IMR-90 (cell line): ENCODE measurements at regions not wholly inside any gene's neighbourhood (a gene's known extent, or its start where the extent isn't known, plus 50 kb on each side); places are given as distances from the start of the nearest gene placed in this dataset.

ENCODE experiments used
- ATAC-seq: fragments of 200-7000 bp; cut with Tn5 transposase; 2 replicates; pipeline ENCODE4 v1.9.1; 2020; ENCODE audit warnings: low read depth, mild to moderate bottlenecking, moderate library complexity
- BruUV-seq: library from RNA; stranded (reverse); fragments of 400-500 nt; replicated peaks from 2 replicates; lab custom pipeline; 2021; lab: Mats Ljungman, UMichigan
- CTCF ChIA-PET: fragments of 300-600 bp; formaldehyde crosslinking; extraction: SDS; loops from one replicate; lab custom pipeline; 2021; ENCODE audit warnings: antibody characterized with exemption; lab: Yijun Ruan, JAX
- POLR2A ChIA-PET: fragments of 300-600 bp; sonication (Branson Sonifier 250); formaldehyde crosslinking; loops from one replicate; lab custom pipeline; 2022; ENCODE audit warnings: antibody characterized with exemption; ENCODE audit not compliant: unreplicated experiment; lab: Charles Lee
- DNase-seq: peaks from one replicate; pipeline ENCODE4 v3.0.0; 2013
- H2AFZ ChIP-seq: replicated peaks from 2 replicates; pipeline ENCODE3; 2013; ENCODE audit warnings: low read length, mild to moderate bottlenecking; ENCODE audit not compliant: poor library complexity
- H2AK5ac ChIP-seq: 2 replicates; pipeline ENCODE4 v1.6.1; 2013; ENCODE audit warnings: low read depth, low read length, inconsistent platforms
- H2AK9ac ChIP-seq: replicated peaks from 2 replicates; pipeline ENCODE3; 2013; ENCODE audit warnings: mild to moderate bottlenecking, low read depth, low read length, moderate library complexity; ENCODE audit not compliant: poor library complexity
- H2BK120ac ChIP-seq: 2 replicates; pipeline ENCODE4 v1.6.1; 2013; ENCODE audit warnings: low read depth, low read length, inconsistent platforms
- H2BK15ac ChIP-seq: 3 replicates; pipeline ENCODE4 v1.6.1; 2013; ENCODE audit warnings: low read depth, low read length, inconsistent platforms
- H2BK20ac ChIP-seq: 2 replicates; pipeline ENCODE4 v1.6.1; 2013; ENCODE audit warnings: low read depth, mild to moderate bottlenecking, inconsistent platforms, low read length, moderate library complexity
- H2BK5ac ChIP-seq: 2 replicates; pipeline ENCODE4 v1.6.1; 2013; ENCODE audit warnings: mild to moderate bottlenecking, low read depth, low read length, inconsistent platforms; ENCODE audit not compliant: poor library complexity, severe bottlenecking
- H3K14ac ChIP-seq: replicated peaks from 2 replicates; pipeline ENCODE4 v1.6.1; 2013; ENCODE audit warnings: low read depth, low read length, inconsistent platforms
- H3K18ac ChIP-seq: 2 replicates; pipeline ENCODE4 v1.6.1; 2013; ENCODE audit warnings: low read depth, low read length, control low read depth
- H3K23ac ChIP-seq: 2 replicates; pipeline ENCODE4 v1.6.1; 2013; ENCODE audit warnings: low read depth, low read length, inconsistent platforms
- H3K27ac ChIP-seq: 2 replicates; pipeline ENCODE4 v1.5.1; 2013; ENCODE audit warnings: mild to moderate bottlenecking, control low read depth, low read length; ENCODE audit not compliant: insufficient read depth
- H3K27me3 ChIP-seq: 2 replicates; pipeline ENCODE4 v1.6.1; 2013; ENCODE audit warnings: low read length; ENCODE audit not compliant: control insufficient read depth, insufficient read depth
- H3K36me3 ChIP-seq: 2 replicates; pipeline ENCODE4 v1.6.1; 2013; ENCODE audit warnings: low read length, mixed read lengths; ENCODE audit not compliant: control insufficient read depth, insufficient read depth
- H3K4ac ChIP-seq: 2 replicates; pipeline ENCODE4 v1.6.1; 2013; ENCODE audit warnings: low read depth, low read length, inconsistent platforms
- H3K4me1 ChIP-seq: 2 replicates; pipeline ENCODE4 v1.6.1; 2013; ENCODE audit warnings: low read length, mixed read lengths; ENCODE audit not compliant: control insufficient read depth, insufficient read depth
- H3K4me2 ChIP-seq: 2 replicates; pipeline ENCODE4 v1.6.1; 2013; ENCODE audit warnings: low read depth, mild to moderate bottlenecking, control low read depth, low read length, moderate library complexity
- H3K4me3 ChIP-seq: 2 replicates; pipeline ENCODE4 v1.5.1; 2013; ENCODE audit warnings: low read depth, mild to moderate bottlenecking, control low read depth, low read length, moderate library complexity; ENCODE audit not compliant: insufficient read depth
- H3K56ac ChIP-seq: 2 replicates; pipeline ENCODE4 v1.6.1; 2013; ENCODE audit warnings: low read length, inconsistent platforms; ENCODE audit not compliant: insufficient read depth; ENCODE audit errors: extremely low read depth
- H3K79me1 ChIP-seq, 2 experiments: 2 replicates each; pipeline ENCODE4 v1.6.1; 2013; ENCODE audit warnings: low read length in 2 of 2, inconsistent platforms in 1 of 2, low read depth in 1 of 2
- H3K9ac ChIP-seq: 2 replicates; pipeline ENCODE4 v1.6.1; 2013; ENCODE audit warnings: low read depth, low read length, control low read depth
- H3K9me1 ChIP-seq: 2 replicates; pipeline ENCODE4 v1.6.1; 2013; ENCODE audit warnings: low read length, inconsistent platforms; ENCODE audit not compliant: insufficient read depth
- H3K9me3 ChIP-seq: 2 replicates; pipeline ENCODE4 v1.6.1; 2013; ENCODE audit warnings: low read length; ENCODE audit not compliant: control insufficient read depth, insufficient read depth
- H4K20me1 ChIP-seq: 2 replicates; pipeline ENCODE4 v1.6.1; 2013; ENCODE audit warnings: low read length, inconsistent platforms; ENCODE audit not compliant: insufficient read depth
- H4K5ac ChIP-seq: 2 replicates; pipeline ENCODE4 v1.6.1; 2013; ENCODE audit warnings: mild to moderate bottlenecking, low read depth, low read length, control low read depth
- H4K8ac ChIP-seq, 2 experiments: 2 replicates each; pipeline ENCODE4 v1.6.1; 2013; ENCODE audit warnings: low read depth in 2 of 2, low read length in 2 of 2, control low read depth in 1 of 2, inconsistent platforms in 1 of 2
- H4K91ac ChIP-seq: 2 replicates; pipeline ENCODE4 v1.6.1; 2013; ENCODE audit warnings: low read depth, low read length, inconsistent platforms; ENCODE audit not compliant: insufficient read depth
- CHD1 ChIP-seq: IDR thresholded peaks from 2 replicates; pipeline ENCODE4 v1.6.1; 2012; ENCODE audit warnings: low read depth, low read length, improper control_type of control experiment
- MXI1 ChIP-seq: IDR thresholded peaks from 2 replicates; pipeline ENCODE4 v1.6.1; 2012; ENCODE audit warnings: low read depth, mild to moderate bottlenecking, low read length, moderate library complexity, borderline replicate concordance
- NFE2L2 ChIP-seq: fragments of 150-350 bp; IDR thresholded peaks from 2 replicates; pipeline ENCODE4 v1.6.1; 2016; ENCODE audit warnings: low read depth, mild to moderate bottlenecking, low read length
- RCOR1 ChIP-seq: IDR thresholded peaks from 2 replicates; pipeline ENCODE4 v1.6.1; 2012; ENCODE audit warnings: mild to moderate bottlenecking, low read length, improper control_type of control experiment; ENCODE audit not compliant: insufficient replicate concordance
- RFX5 ChIP-seq: IDR thresholded peaks from 2 replicates; pipeline ENCODE4 v1.8.0; 2012; ENCODE audit warnings: low read depth, mild to moderate bottlenecking, low read length, moderate library complexity
- USF2 ChIP-seq: fragments of 150-350 bp; IDR thresholded peaks from 2 replicates; pipeline ENCODE4 v1.6.1; 2017; ENCODE audit warnings: mild to moderate bottlenecking, antibody characterized with exemption, low read length, low read depth
- WGBS, 2 experiments: methylation state at CpG; one replicate each; pipeline versions ENCODE4 v1.1.5 to v1.1.7; 2013; ENCODE audit warnings: missing lambda C conversion rate in 2 of 2; ENCODE audit not compliant: insufficient read length in 1 of 2; ENCODE audit errors: extremely low coverage in 2 of 2; 5-methylcytosine and 5-hydroxymethylcytosine counted together
- dilution Hi-C: fragments of 300-500 bp; cut with HindIII; formaldehyde crosslinking; loops from one replicate; pipeline ENCODE4 v1.14.3; 2018; ENCODE audit warnings: low sequenced_read_pairs; ENCODE audit not compliant: unreplicated experiment
- in situ Hi-C: fragments of 300-500 bp; cut with MboI; formaldehyde crosslinking; loops from 3 replicates; pipeline ENCODE4 v1.14.3; 2019; ENCODE audit warnings: low sequenced_read_pairs, inconsistent platforms, mixed read lengths
- intact Hi-C: fragments of 100-400 bp; cut with micrococcal nuclease; formaldehyde crosslinking; loops from 2 replicates; pipeline ENCODE4 v1.10.0; 2022

- no peak overlapping the region for H3K4me3 ChIP-seq
- BruUV-seq: no TSS peak
- no peak overlapping the region for H2BK15ac ChIP-seq
- POLR2A ChIA-PET: no interaction called here
- no CpG with 5 or more reads among the region's 1 CpG for WGBS, 2 experiments
- no peak overlapping the region for H2BK20ac ChIP-seq
- no peak overlapping the region for H3K14ac ChIP-seq
- no peak overlapping the region for H4K5ac ChIP-seq
- TF ChIP-seq NFE2L2: no peak
- no peak for TF ChIP-seq CHD1
- TF ChIP-seq USF2: no peak
- TF ChIP-seq MXI1: no peak
- TF ChIP-seq RCOR1: no peak
- no peak for TF ChIP-seq RFX5
- H3K27ac ChIP-seq: no peak overlapping the region
- H3K9me3 ChIP-seq: no peaks in the 10 kb centered on the region
- no peak overlapping the region for H3K9ac ChIP-seq
- H4K20me1 ChIP-seq: no peaks in the 10 kb centered on the region
- no peaks in the 10 kb centered on the region for H3K79me1 ChIP-seq
- no peak overlapping the region for H3K56ac ChIP-seq
- H3K4me1 ChIP-seq: no peaks in the 10 kb centered on the region
- ATAC-seq (no peak), DNase-seq (no peak)
- H3K23ac ChIP-seq: no peak overlapping the region
- no peaks in the 10 kb centered on the region; the same call in 1 of the 2 replicates for H3K9me1 ChIP-seq
- H4K91ac ChIP-seq: no peak overlapping the region
- H3K36me3 ChIP-seq: no peaks in the 10 kb centered on the region
- in situ Hi-C loops: no loop called here
- no peak overlapping the region for H2BK5ac ChIP-seq
- H2AFZ ChIP-seq: no peak overlapping the region
- no peak overlapping the region for H3K18ac ChIP-seq
- no peaks in the 10 kb centered on the region for H3K27me3 ChIP-seq
- H2AK5ac ChIP-seq: no peak overlapping the region
- H2BK120ac ChIP-seq: no peak overlapping the region
- no peak overlapping the region for H3K4me2 ChIP-seq
- H3K4ac ChIP-seq: no peak overlapping the region
- H2AK9ac ChIP-seq: no peak overlapping the region
- dilution Hi-C loops: no loop called here
- no peak overlapping the region for H4K8ac ChIP-seq
- intact Hi-C loops: no loop called here
- CTCF ChIA-PET: interaction anchor here (0.7 kb wide), 1 partner anchor 14 kb away, joined by 4 read pairs; no protein-coding TSS in a partner anchor
These were observed 213.4 kb upstream of the STK17B start for GRCh38 chr2:196384729-196385128.
